ENCODE measurements at regions not wholly inside any gene's neighbourhood (a gene's known extent, or its start where the extent isn't known, plus 50 kb on each side); places are given as distances from the start of the nearest gene placed in this dataset.

DNA sequence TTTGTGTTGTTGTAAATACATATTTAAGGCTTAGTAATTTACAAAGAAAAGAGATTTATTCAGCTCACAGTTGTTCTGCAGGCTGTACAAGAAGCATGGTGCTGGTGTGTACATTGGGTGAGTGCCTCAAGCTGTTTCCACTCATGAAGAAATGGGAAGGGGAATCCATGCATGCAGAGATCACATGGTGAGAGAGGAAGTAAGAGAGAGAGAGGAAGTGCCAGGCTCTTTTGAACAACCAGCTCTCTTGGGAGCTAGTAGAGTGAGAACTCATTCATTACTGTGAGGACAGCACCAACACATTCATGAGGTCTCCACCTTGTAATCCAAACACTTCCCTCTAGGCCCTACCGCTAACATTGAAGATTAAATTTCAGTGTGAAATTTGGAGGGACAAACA, 909.2 kb downstream of the NSUN3 start:
- Histone ChIP-seq H4K91ac (ENCODE audit: low read length) (no peak overlapping the region), H4K8ac (ENCODE audit: low read length) (no peak overlapping the region), H3K14ac (ENCODE audit: low read length in 2 of 2) (no peak overlapping the region), H3K23ac (ENCODE audit: low read length in 2 of 2) (no peak overlapping the region), H2BK120ac (ENCODE audit: low read depth, low read length) (no peak overlapping the region), H2AK5ac (ENCODE audit: low read length, severe bottlenecking) (no peak overlapping the region), H3K4me3 (ENCODE audit: insufficient read depth in 1 of 2, low read depth in 1 of 2, low read length in 2 of 2) (no peak overlapping the region), H3K18ac (ENCODE audit: low read depth in 1 of 2, low read length in 2 of 2) (no peak overlapping the region), H3K9ac (ENCODE audit: low read length) (no peak overlapping the region), H2BK12ac (ENCODE audit: low read length in 2 of 2) (no peak overlapping the region), H2AFZ (ENCODE audit: low read depth, low read length) (no peak overlapping the region), H3K9me3 (ENCODE audit: control insufficient read depth, low read length) (peaks cover 12% of the 10 kb centered on the region), H3K27me3 (ENCODE audit: control insufficient read depth in 1 of 2, insufficient read depth in 1 of 2, low read length in 2 of 2) (no peaks in the 10 kb centered on the region), H3K79me1 (replicated peaks; ENCODE audit: low read length, poor library complexity, severe bottlenecking) (no peaks in the 10 kb centered on the region), H3K4ac (ENCODE audit: low read depth in 1 of 2, low read length in 2 of 2) (no peak overlapping the region), H2BK5ac (ENCODE audit: low read depth, low read length, poor library complexity, severe bottlenecking) (no peak overlapping the region), H3K27ac (ENCODE audit: low read length, poor library complexity, severe bottlenecking) (no peak overlapping the region), H3K4me2 (ENCODE audit: low read length, poor library complexity, severe bottlenecking) (no peak overlapping the region), H3K36me3 (ENCODE audit: control insufficient read depth in 1 of 2, insufficient read depth in 2 of 2, low read depth in 1 of 2, low read length in 2 of 2) (no peaks in the 10 kb centered on the region), H3K4me1 (ENCODE audit: control insufficient read depth, insufficient read depth, low read depth, low read length) (no peaks in the 10 kb centered on the region), H2BK15ac (ENCODE audit: low read depth, poor library complexity, severe bottlenecking) (no peak overlapping the region)
- no CpG with 5 or more reads among the region's 1 CpG for WGBS
- no peak for DNase-seq

DNA sequence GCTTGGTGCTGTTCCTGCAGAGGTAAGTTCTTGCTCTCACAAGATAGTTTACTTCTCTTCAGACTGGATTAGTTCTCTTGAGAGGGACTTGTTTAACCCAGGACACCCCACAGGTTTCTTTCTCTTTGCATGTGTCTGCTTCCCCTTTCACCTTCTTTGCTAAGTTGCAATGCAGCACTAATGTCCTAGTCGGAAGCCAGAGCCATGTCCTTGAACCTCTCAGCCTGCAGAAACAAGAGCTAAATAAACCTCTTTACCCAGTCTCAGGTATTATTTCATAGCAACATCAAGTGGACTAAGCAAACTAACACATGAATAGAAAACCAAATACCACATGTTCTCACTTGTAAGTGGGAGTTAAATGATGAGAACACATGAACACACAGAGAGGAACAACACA, 915.2 kb downstream of the NSUN3 start:
- Histone ChIP-seq H3K14ac (ENCODE audit: low read length in 2 of 2) (no peak overlapping the region), H3K18ac (ENCODE audit: low read depth in 1 of 2, low read length in 2 of 2) (no peak overlapping the region), H3K4ac (ENCODE audit: low read depth in 1 of 2, low read length in 2 of 2) (no peak overlapping the region), H2BK5ac (ENCODE audit: low read depth, low read length, poor library complexity, severe bottlenecking) (no peak overlapping the region), H4K8ac (ENCODE audit: low read length) (no peak overlapping the region), H3K23ac (ENCODE audit: low read length in 2 of 2) (no peak overlapping the region), H3K27me3 (ENCODE audit: control insufficient read depth in 1 of 2, insufficient read depth in 1 of 2, low read length in 2 of 2) (no peaks in the 10 kb centered on the region), H3K79me1 (replicated peaks; ENCODE audit: low read length, poor library complexity, severe bottlenecking) (no peaks in the 10 kb centered on the region), H3K9me3 (ENCODE audit: control insufficient read depth, low read length) (peaks cover 13% of the 10 kb centered on the region), H2AFZ (ENCODE audit: low read depth, low read length) (no peak overlapping the region), H2BK12ac (ENCODE audit: low read length in 2 of 2) (no peak overlapping the region), H3K4me1 (ENCODE audit: control insufficient read depth, insufficient read depth, low read depth, low read length) (no peaks in the 10 kb centered on the region), H3K27ac (ENCODE audit: low read length, poor library complexity, severe bottlenecking) (no peak overlapping the region), H3K36me3 (ENCODE audit: control insufficient read depth in 1 of 2, insufficient read depth in 2 of 2, low read depth in 1 of 2, low read length in 2 of 2) (no peaks in the 10 kb centered on the region), H3K4me2 (ENCODE audit: low read length, poor library complexity, severe bottlenecking) (no peak overlapping the region), H2BK120ac (ENCODE audit: low read depth, low read length) (no peak overlapping the region), H2BK15ac (ENCODE audit: low read depth, poor library complexity, severe bottlenecking) (no peak overlapping the region), H2AK5ac (ENCODE audit: low read length, severe bottlenecking) (no peak overlapping the region), H4K91ac (ENCODE audit: low read length) (no peak overlapping the region), H3K4me3 (ENCODE audit: insufficient read depth in 1 of 2, low read depth in 1 of 2, low read length in 2 of 2) (no peak overlapping the region), H3K9ac (ENCODE audit: low read length) (no peak overlapping the region)
- no peak for DNase-seq
- 100% methylated on average over 1 of the region's 1 CpG for WGBS

DNA sequence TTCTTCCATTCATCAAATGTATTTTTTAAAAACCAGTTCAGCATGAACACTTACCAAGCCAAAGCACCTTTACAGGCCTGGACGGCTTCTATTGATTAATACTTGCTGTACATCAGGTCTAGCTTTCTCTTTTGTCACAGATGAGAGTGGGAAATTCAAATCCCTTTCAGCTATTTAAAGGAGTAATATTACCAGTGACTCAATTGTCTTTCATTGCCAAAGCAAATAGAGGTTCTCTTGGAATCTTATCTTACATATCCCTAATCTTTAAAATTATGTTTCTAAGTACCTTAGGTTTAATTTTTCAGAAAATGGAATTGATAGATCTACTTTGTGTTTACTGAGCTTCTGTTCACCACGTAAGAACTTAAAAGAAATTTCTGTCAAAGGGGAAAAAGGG, 922.9 kb downstream of the NSUN3 start:
- Histone ChIP-seq H3K18ac (ENCODE audit: low read depth in 1 of 2, low read length in 2 of 2) (no peak overlapping the region), H3K79me1 (replicated peaks; ENCODE audit: low read length, poor library complexity, severe bottlenecking) (no peaks in the 10 kb centered on the region), H2BK5ac (ENCODE audit: low read depth, low read length, poor library complexity, severe bottlenecking) (no peak overlapping the region), H3K4ac (ENCODE audit: low read depth in 1 of 2, low read length in 2 of 2) (no peak overlapping the region), H3K23ac (ENCODE audit: low read length in 2 of 2) (no peak overlapping the region), H3K9ac (ENCODE audit: low read length) (no peak overlapping the region), H4K91ac (ENCODE audit: low read length) (no peak overlapping the region), H2BK120ac (ENCODE audit: low read depth, low read length) (no peak overlapping the region), H3K4me3 (ENCODE audit: insufficient read depth in 1 of 2, low read depth in 1 of 2, low read length in 2 of 2) (no peak overlapping the region), H2AK5ac (ENCODE audit: low read length, severe bottlenecking) (no peak overlapping the region), H2BK12ac (ENCODE audit: low read length in 2 of 2) (no peak overlapping the region), H3K9me3 (ENCODE audit: control insufficient read depth, low read length) (peaks cover 13% of the 10 kb centered on the region), H3K36me3 (ENCODE audit: control insufficient read depth in 1 of 2, insufficient read depth in 2 of 2, low read depth in 1 of 2, low read length in 2 of 2) (no peaks in the 10 kb centered on the region), H3K4me2 (ENCODE audit: low read length, poor library complexity, severe bottlenecking) (no peak overlapping the region), H3K27me3 (ENCODE audit: control insufficient read depth in 1 of 2, insufficient read depth in 1 of 2, low read length in 2 of 2) (no peaks in the 10 kb centered on the region), H3K27ac (ENCODE audit: low read length, poor library complexity, severe bottlenecking) (no peak overlapping the region), H3K4me1 (ENCODE audit: control insufficient read depth, insufficient read depth, low read depth, low read length) (no peaks in the 10 kb centered on the region), H2AFZ (ENCODE audit: low read depth, low read length) (no peak overlapping the region), H4K8ac (ENCODE audit: low read length) (no peak overlapping the region), H2BK15ac (ENCODE audit: low read depth, poor library complexity, severe bottlenecking) (no peak overlapping the region), H3K14ac (ENCODE audit: low read length in 2 of 2) (no peak overlapping the region)
- 71% methylated on average over 1 of the region's 2 CpGs for WGBS
- DNase-seq: no peak

DNA sequence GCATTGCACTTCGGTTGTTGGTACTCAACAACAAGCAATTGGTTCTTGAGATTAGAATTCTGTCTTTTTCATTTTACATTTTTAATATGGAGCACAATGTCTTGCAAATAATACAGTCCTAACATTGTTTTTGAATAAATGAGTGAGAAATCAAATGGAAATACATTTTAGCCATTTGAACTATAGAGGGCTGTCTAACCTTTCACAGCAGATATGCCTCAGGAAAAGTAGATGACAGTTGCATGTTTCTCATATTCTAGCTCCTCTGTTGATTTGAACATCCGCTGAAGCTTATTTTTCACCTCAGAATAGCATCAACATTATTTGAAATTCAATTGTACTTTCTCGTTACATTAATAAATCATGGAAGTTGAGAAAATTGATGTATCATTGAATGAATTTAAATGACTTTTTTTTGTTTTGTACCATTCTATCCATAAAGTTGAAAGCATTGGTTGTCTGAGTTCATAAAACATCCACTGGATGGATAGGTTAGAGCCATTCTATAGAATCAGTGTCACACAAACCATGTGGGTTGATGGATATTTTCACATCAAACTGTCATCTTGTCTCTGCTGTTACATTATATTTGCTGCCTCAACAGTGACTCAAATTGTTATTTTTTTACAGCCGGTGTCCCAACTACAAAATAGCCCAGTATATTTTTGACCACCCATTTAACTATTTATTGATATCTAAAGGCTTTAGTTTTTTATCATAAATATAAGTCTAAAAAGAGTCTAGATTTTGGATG, 928.3 kb downstream of the NSUN3 start:
- H2AFZ ChIP-seq (ENCODE audit: low read depth, low read length): no peak overlapping the region
- H2BK15ac ChIP-seq (ENCODE audit: low read depth, poor library complexity, severe bottlenecking): no peak overlapping the region
- no peaks in the 10 kb centered on the region for H3K4me1 ChIP-seq (ENCODE audit: control insufficient read depth, insufficient read depth, low read depth, low read length)
- no peaks in the 10 kb centered on the region for H3K9me3 ChIP-seq (ENCODE audit: control insufficient read depth, low read length)
- H3K14ac ChIP-seq (ENCODE audit: low read length in 2 of 2): no peak overlapping the region
- H3K4me2 ChIP-seq (ENCODE audit: low read length, poor library complexity, severe bottlenecking): no peak overlapping the region
- H2BK120ac ChIP-seq (ENCODE audit: low read depth, low read length): no peak overlapping the region
- H2BK12ac ChIP-seq (ENCODE audit: low read length in 2 of 2): no peak overlapping the region
- H3K23ac ChIP-seq (ENCODE audit: low read length in 2 of 2): no peak overlapping the region
- H3K36me3 ChIP-seq (ENCODE audit: control insufficient read depth in 1 of 2, insufficient read depth in 2 of 2, low read depth in 1 of 2, low read length in 2 of 2): no peaks in the 10 kb centered on the region
- no peak overlapping the region for H3K4me3 ChIP-seq (ENCODE audit: insufficient read depth in 1 of 2, low read depth in 1 of 2, low read length in 2 of 2)
- no CpG with 5 or more reads among the region's 4 CpGs for WGBS
- H3K18ac ChIP-seq (ENCODE audit: low read depth in 1 of 2, low read length in 2 of 2): no peak overlapping the region
- no peaks in the 10 kb centered on the region for H3K27me3 ChIP-seq (ENCODE audit: control insufficient read depth in 1 of 2, insufficient read depth in 1 of 2, low read length in 2 of 2)
- no peak overlapping the region for H3K4ac ChIP-seq (ENCODE audit: low read depth in 1 of 2, low read length in 2 of 2)
- H3K9ac ChIP-seq (ENCODE audit: low read length): no peak overlapping the region
- no peaks in the 10 kb centered on the region for H3K79me1 ChIP-seq (replicated peaks; ENCODE audit: low read length, poor library complexity, severe bottlenecking)
- DNase-seq: no peak
- no peak overlapping the region for H2BK5ac ChIP-seq (ENCODE audit: low read depth, low read length, poor library complexity, severe bottlenecking)
- H2AK5ac ChIP-seq (ENCODE audit: low read length, severe bottlenecking): no peak overlapping the region
- no peak overlapping the region for H4K91ac ChIP-seq (ENCODE audit: low read length)
- no peak overlapping the region for H3K27ac ChIP-seq (ENCODE audit: low read length, poor library complexity, severe bottlenecking)
- no peak overlapping the region for H4K8ac ChIP-seq (ENCODE audit: low read length)
